Uterus (tissue), 3 donors: ENCODE measurements at regions not wholly inside any gene's neighbourhood (a gene's known extent, or its start where the extent isn't known, plus 50 kb on each side); places are given as distances from the start of the nearest gene placed in this dataset.

Experiments used
- DNase-seq, 2 donors: peaks; one replicate each; pipeline ENCODE4 v3.0.0-alpha.2; 2019 to 2020
- H3K27ac ChIP-seq, 2 donors: fragments of 200-600 bp; sonication (generic); 1 replicate in 1 of 2; 2 replicates in 1 of 2; pipeline ENCODE4 v1.5.1; 2016 to 2018
- H3K27me3 ChIP-seq, 2 donors: fragments of 200-600 bp; sonication (generic); one replicate each; pipeline ENCODE4 v1.5.1; 2018 to 2019; ENCODE audit warnings: control low read depth in 1 of 2
- H3K36me3 ChIP-seq, 2 donors: fragments of 200-600 bp; sonication (generic); one replicate each; pipeline ENCODE4 v1.5.1; 2019; ENCODE audit warnings: control low read depth in 1 of 2
- H3K4me1 ChIP-seq, 2 donors: fragments of 200-600 bp; sonication (generic); one replicate each; pipeline ENCODE4 v1.5.1; 2018 to 2019; ENCODE audit warnings: control low read depth in 1 of 2
- H3K4me3 ChIP-seq, 2 donors: fragments of 200-600 bp; sonication (generic); 1 replicate in 1 of 2; 2 replicates in 1 of 2; pipeline ENCODE4 v1.5.1; 2018 to 2019; ENCODE audit warnings: mild to moderate bottlenecking in 1 of 2
- H3K9me3 ChIP-seq, 2 donors: fragments of 200-600 bp; sonication (generic); one replicate each; pipeline ENCODE4 v1.5.1; 2019; ENCODE audit warnings: control low read depth in 1 of 2
- CTCF ChIP-seq, 4 experiments: fragments of 200-600 bp in 2 of 4; fragments of 450-650 bp in 2 of 4; sonication (generic) in 2 of 4; IDR thresholded peaks; one replicate each; pipeline ENCODE4 v1.5.1; 2016 to 2019; ENCODE audit warnings: antibody characterized with exemption in 4 of 4, mild to moderate bottlenecking in 2 of 4, moderate library complexity in 1 of 4
- POLR2A ChIP-seq, 2 donors: fragments of 450-650 bp; IDR thresholded peaks; one replicate each; pipeline ENCODE4 v1.6.1; 2016; ENCODE audit warnings: antibody characterized with exemption in 2 of 2, mild to moderate bottlenecking in 1 of 2, moderate library complexity in 1 of 2
- intact Hi-C: fragments of 100-400 bp; cut with DNase I; formaldehyde crosslinking; loops from one replicate; pipeline ENCODE4 v1.15.1; 2023; ENCODE audit warnings: low total_unique reads
- donor health status: DM: yes; HTN: yes; CAD: no.

DNA sequence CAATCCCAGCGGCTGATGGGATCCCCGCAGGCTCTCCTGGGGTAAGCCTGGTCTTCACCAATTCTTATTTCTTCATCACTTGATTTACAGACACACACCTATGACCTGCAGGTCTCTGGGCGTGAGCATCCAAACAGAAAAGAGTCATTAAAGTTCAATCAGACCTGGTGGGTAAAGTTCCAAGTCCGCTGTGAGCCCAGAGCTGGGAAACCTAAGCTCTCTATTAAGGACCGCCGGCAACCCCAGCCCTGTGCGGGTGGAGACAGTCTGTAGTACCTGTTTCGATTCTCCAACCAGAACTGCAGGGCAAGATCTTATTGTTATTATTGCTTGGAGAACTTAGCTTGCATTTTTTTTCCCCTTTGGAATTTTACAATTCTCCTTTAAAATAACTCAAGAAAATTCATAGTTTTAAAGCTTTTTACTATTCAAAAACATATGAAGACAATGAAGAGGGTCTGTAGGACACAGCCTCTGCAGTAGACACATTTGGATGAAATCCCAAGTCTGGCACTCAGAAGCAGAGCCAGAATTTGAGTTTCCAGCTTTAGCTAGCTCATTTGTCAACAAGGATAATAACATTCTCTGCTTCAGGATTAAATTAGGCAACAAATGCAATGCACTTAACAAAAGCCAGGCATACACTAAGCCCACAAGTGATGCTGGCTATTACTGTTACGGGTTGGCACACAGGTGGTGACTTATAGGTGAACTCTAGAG, 376.4 kb downstream of the INSIG2 start:
- DNase-seq: no peak
- Histone ChIP-seq H3K27me3 (no peaks in the 10 kb centered on the region), H3K27ac (no peak overlapping the region), H3K4me1 (no peaks in the 10 kb centered on the region), H3K9me3 (no peaks in the 10 kb centered on the region), H3K36me3 (no peaks in the 10 kb centered on the region), H3K4me3 (no peak overlapping the region)
- TF ChIP-seq CTCF (IDR thresholded peaks at IDR 0.05) (no peak), POLR2A (IDR thresholded peaks at IDR 0.05) (no peak)
- intact Hi-C loops: no loop called here

- no peak for DNase-seq
- TF ChIP-seq CTCF (IDR thresholded peaks at IDR 0.05) (no peak), POLR2A (IDR thresholded peaks at IDR 0.05) (no peak)
- Histone ChIP-seq H3K36me3 (no peaks in the 10 kb centered on the region), H3K4me1 (no peaks in the 10 kb centered on the region), H3K9me3 (no peaks in the 10 kb centered on the region), H3K27me3 (no peaks in the 10 kb centered on the region), H3K4me3 (no peak overlapping the region), H3K27ac (no peak overlapping the region)
- intact Hi-C loops: no loop called here
Measured at GRCh38 chr2:118464046-118464445, 375.8 kb downstream of the INSIG2 start.

- Histone ChIP-seq H3K27ac (no peak overlapping the region), H3K27me3 (no peaks in the 10 kb centered on the region)
Measured at GRCh38 chr2:118460425-118460824, 372.2 kb downstream of the INSIG2 start.

GRCh38 chr2:118459426-118459825, 371.2 kb downstream of the INSIG2 start:
- Histone ChIP-seq H3K4me1 (no peaks in the 10 kb centered on the region), H3K4me3 (no peak overlapping the region), H3K27me3 (no peaks in the 10 kb centered on the region), H3K36me3 (no peaks in the 10 kb centered on the region), H3K27ac (no peak overlapping the region), H3K9me3 (no peaks in the 10 kb centered on the region)
- DNase-seq: no peak
- intact Hi-C loops: no loop called here
- TF ChIP-seq POLR2A (IDR thresholded peaks at IDR 0.05) (no peak), CTCF (IDR thresholded peaks at IDR 0.05) (no peak)

More at GRCh38 chr2:118460425-118460824, 372.2 kb downstream of the INSIG2 start:
- Histone ChIP-seq H3K9me3 (no peaks in the 10 kb centered on the region), H3K36me3 (no peaks in the 10 kb centered on the region), H3K4me3 (no peak overlapping the region), H3K4me1 (no peaks in the 10 kb centered on the region)
- DNase-seq: no peak
- TF ChIP-seq CTCF (IDR thresholded peaks at IDR 0.05) (no peak), POLR2A (IDR thresholded peaks at IDR 0.05) (no peak)
- intact Hi-C loops: no loop called here

DNA sequence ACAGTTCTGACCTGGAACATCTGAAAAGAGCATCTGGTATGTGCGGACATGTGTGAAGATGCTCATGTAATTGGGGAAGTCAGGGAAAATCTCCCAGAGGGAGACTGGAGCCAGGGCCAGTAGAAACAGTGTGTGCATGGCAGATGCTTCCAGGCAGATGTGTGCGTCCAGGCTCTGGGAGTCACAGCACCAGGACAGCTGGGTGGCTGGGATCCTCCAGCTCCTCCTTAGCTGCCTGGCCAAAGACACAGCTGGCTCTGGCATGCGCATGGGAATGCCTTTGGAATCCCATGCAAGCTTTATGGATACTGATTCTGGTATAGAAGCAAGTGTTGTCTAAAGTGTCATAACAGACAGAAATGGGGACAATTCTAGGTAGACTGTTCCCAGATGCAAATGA, 369.7 kb downstream of the INSIG2 start:
- no peaks in the 10 kb centered on the region for H3K4me1 ChIP-seq
- intact Hi-C loops: no loop called here
- no peak overlapping the region for H3K4me3 ChIP-seq
- no peaks in the 10 kb centered on the region for H3K36me3 ChIP-seq
- no peak for DNase-seq
- H3K9me3 ChIP-seq: no peaks in the 10 kb centered on the region
- TF ChIP-seq CTCF (IDR thresholded peaks at IDR 0.05): no peak
- H3K27me3 ChIP-seq: no peaks in the 10 kb centered on the region
- H3K27ac ChIP-seq: no peak overlapping the region
